ENCODE measurements at regions not wholly inside any gene's neighbourhood (a gene's known extent, or its start where the extent isn't known, plus 50 kb on each side); places are given as distances from the start of the nearest gene placed in this dataset.

DNA sequence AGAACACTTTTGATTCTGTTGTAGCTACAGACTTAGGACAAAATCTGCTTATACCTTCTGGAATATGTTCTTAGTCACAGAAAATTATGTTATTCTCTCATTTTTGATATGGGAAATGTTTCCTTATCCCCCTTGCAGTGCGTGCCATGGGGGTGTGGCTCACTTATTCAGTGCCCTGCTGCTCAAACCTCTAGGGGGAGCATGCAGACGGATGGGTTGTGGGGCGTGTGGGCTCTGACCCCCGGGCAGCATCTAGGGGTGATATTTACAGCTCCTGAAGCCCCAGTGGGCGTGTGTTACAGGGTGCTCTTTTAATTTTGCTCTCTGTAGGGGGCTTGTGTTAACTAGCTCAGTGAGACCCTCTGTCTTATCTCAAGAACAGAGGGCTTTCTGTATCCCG lies 61.3 kb upstream of the FERMT1 start:
- no peaks in the 10 kb centered on the region for H3K4me1 ChIP-seq

DNA sequence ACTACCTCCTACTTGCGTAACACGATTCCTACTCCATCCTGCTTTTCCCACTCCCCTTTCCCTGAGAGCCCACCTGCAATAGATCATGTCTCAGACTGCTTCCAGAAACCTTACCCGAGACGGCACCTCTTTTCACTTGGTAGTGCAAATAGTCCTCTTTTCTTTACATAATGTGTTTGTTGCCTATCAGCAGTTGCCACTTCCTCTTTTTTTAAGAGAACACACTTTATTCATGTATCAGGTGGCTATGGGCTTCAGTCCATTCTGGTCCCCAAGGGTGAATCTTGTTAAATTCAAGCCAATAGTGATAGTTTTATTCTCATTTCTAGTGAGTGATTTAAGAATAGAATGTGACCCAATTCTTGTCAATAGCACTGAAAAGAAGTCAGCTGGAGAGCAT lies 57.7 kb upstream of the FERMT1 start:
- Histone ChIP-seq H3K27me3 (no peaks in the 10 kb centered on the region; the same call in 1 of the 2 replicates), H3K27ac (no peak overlapping the region), H3K4me1 (no peaks in the 10 kb centered on the region), H3K9me3 (replicated peaks) (no peaks in the 10 kb centered on the region), H3K4me3 (no peak overlapping the region), H3K36me3 (no peaks in the 10 kb centered on the region)
- DNase-seq: no peak

More for the DNA sequence above, 61.3 kb upstream of the FERMT1 start:
- no peaks in the 10 kb centered on the region for H3K9me3 ChIP-seq (replicated peaks)
- no peaks in the 10 kb centered on the region for H3K27me3 ChIP-seq
- no peaks in the 10 kb centered on the region for H3K36me3 ChIP-seq
- H3K27ac ChIP-seq: no peak overlapping the region
- no peak overlapping the region for H3K4me3 ChIP-seq
- DNase-seq: peak in 1 of 2 experiments; percentile 12

DNA sequence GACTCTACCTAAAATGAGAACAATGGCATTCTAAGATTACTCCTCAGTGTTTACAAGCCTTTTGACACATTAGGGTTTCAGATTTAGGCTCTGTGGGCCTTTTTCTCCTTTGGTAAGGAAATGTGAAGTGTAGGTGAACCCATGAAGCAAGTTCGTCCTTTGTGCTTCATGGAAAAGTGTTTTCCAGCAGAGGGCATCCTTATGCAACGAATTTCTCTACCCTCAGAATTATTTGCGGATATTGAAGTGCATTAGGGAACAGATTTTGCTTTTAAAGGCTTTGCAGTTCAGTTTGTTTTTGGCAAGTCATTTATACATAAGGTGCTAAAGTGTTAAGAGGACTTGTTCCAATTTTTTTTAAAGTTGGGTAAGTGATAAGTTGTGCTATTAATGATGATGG lies 55.7 kb upstream of the FERMT1 start:
- Histone ChIP-seq H3K4me3 (no peak overlapping the region), H3K9me3 (replicated peaks) (no peaks in the 10 kb centered on the region), H3K4me1 (no peaks in the 10 kb centered on the region), H3K27ac (no peak overlapping the region), H3K27me3 (no peaks in the 10 kb centered on the region; the same call in 1 of the 2 replicates), H3K36me3 (no peaks in the 10 kb centered on the region)
- peak in 1 of 2 experiments; percentile 49 for DNase-seq

DNA sequence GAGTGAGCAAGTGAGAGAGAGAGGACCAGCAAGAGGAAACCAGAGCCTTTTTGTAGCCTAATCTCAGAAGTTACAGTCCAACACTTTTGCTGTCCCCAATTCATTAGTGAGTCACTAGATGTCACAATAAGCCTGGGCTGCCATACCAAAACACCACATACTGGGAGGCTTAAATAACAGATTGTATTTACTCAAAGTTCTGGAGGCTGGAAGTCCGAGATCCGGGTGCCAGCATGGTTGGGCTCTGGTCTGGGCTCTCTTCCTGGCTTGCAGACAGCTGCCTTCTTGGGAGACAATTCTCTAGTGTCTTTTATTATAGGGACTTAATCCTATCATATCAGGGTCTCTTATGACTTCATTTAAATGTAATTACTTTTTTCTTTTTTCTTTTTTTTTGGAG lies 50.7 kb upstream of the FERMT1 start:
- no peaks in the 10 kb centered on the region for H3K9me3 ChIP-seq (replicated peaks)
- no peak for DNase-seq
- H3K27me3 ChIP-seq: no peaks in the 10 kb centered on the region; the same call in 1 of the 2 replicates
- H3K36me3 ChIP-seq: no peaks in the 10 kb centered on the region
- H3K4me1 ChIP-seq: no peaks in the 10 kb centered on the region
- H3K27ac ChIP-seq: no peak overlapping the region
- no peak overlapping the region for H3K4me3 ChIP-seq
